Activated CD4-positive, alpha-beta memory T cell treated with anti-CD3 and anti-CD28 coated beads for 36 hours (primary cell): ENCODE measurements at regions not wholly inside any gene's neighbourhood (a gene's known extent, or its start where the extent isn't known, plus 50 kb on each side); places are given as distances from the start of the nearest gene placed in this dataset.
"Not testable (repeated sequence)": the region's sequence is repeated elsewhere in the genome, so short reads cannot be mapped to it uniquely, and the experiment has no call there.

Experiments used
- CTCF ChIA-PET: fragments of 350-600 bp; sonication (Branson Sonifier 250); formaldehyde crosslinking; loops from one replicate; lab custom pipeline; 2021; ENCODE audit warnings: antibody characterized with exemption, inconsistent platforms; lab: Charles Lee
- POLR2A ChIA-PET: fragments of 350-600 bp; sonication (Branson Sonifier 250); formaldehyde crosslinking; loops from one replicate; lab custom pipeline; 2021; ENCODE audit warnings: antibody characterized with exemption; lab: Charles Lee
- DNase-seq: peaks from one replicate; pipeline ENCODE4 v3.0.0-alpha.2; 2020
- H3K27ac Mint-ChIP-seq: one replicate; pipeline ENCODE4 v1.8.0; 2021; ENCODE audit warnings: mixed read lengths
- H3K27me3 Mint-ChIP-seq: one replicate; pipeline ENCODE4 v1.8.0; 2021; ENCODE audit warnings: mixed read lengths
- H3K36me3 Mint-ChIP-seq: one replicate; pipeline ENCODE4 v1.8.0; 2021; ENCODE audit warnings: mixed read lengths
- H3K4me1 Mint-ChIP-seq: one replicate; pipeline ENCODE4 v1.8.0; 2021; ENCODE audit warnings: low read depth, mixed read lengths
- H3K4me3 Mint-ChIP-seq: one replicate; pipeline ENCODE4 v1.8.0; 2021; ENCODE audit warnings: mild to moderate bottlenecking, mixed read lengths
- H3K9me3 Mint-ChIP-seq: one replicate; pipeline ENCODE4 v1.8.0; 2021; ENCODE audit warnings: mixed read lengths
- intact Hi-C: fragments of 100-400 bp; cut with micrococcal nuclease; formaldehyde crosslinking; loops from one replicate; pipeline ENCODE4 v1.15.1; 2023

GRCh38 chr5:4020400-4020799 is 424.8 kb downstream of the IRX1 start:
- Mint-ChIP-seq H3K4me1 (no peaks in the 10 kb centered on the region), H3K36me3 (no peaks in the 10 kb centered on the region), H3K27ac (no peak overlapping the region), H3K9me3 (peaks cover 18% of the 10 kb centered on the region), H3K4me3 (no peak overlapping the region), H3K27me3 (no peaks in the 10 kb centered on the region)
- intact Hi-C loops, result no loop called here
- CTCF ChIA-PET, result no interaction called here
- POLR2A ChIA-PET, result no interaction called here
- no peak for DNase-seq

DNA sequence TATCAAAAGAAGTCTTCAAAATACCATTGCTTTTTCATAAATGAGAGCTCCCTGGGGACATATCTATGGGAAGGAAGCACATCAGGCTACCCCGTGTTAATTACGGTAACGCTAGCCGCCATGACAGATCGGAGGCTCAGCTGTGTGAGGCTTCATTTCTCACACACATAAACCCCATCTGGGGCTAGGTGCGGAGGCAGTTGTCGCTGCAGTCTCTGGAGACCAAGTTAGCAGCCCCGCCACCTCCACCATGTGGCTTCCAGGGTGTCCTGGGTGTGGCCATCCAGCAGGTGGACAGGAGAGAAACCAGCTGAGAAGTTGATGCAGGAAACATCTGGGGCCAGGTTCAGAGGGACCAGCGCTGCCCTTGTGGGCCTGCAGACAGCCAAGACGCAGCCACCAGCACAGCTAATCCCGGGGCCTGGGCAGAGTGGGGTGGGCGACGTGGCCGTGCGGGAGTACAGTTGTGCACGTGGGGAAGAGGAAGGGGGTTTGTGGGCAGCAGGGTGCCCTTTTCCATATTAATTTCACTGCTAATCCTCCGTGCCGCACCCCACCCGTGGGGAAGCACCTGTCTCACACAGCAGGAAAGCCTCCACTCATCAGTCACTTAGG is 426.5 kb downstream of the IRX1 start:
- H3K27me3 Mint-ChIP-seq, result no peaks in the 10 kb centered on the region
- intact Hi-C loops, result no loop called here
- DNase-seq, result no peak
- H3K9me3 Mint-ChIP-seq, result peaks cover 16% of the 10 kb centered on the region
- no peak overlapping the region for H3K27ac Mint-ChIP-seq
- H3K4me1 Mint-ChIP-seq, result no peaks in the 10 kb centered on the region
- no peak overlapping the region for H3K4me3 Mint-ChIP-seq
- H3K36me3 Mint-ChIP-seq, result no peaks in the 10 kb centered on the region
- POLR2A ChIA-PET, result no interaction called here
- CTCF ChIA-PET, result no interaction called here

DNA sequence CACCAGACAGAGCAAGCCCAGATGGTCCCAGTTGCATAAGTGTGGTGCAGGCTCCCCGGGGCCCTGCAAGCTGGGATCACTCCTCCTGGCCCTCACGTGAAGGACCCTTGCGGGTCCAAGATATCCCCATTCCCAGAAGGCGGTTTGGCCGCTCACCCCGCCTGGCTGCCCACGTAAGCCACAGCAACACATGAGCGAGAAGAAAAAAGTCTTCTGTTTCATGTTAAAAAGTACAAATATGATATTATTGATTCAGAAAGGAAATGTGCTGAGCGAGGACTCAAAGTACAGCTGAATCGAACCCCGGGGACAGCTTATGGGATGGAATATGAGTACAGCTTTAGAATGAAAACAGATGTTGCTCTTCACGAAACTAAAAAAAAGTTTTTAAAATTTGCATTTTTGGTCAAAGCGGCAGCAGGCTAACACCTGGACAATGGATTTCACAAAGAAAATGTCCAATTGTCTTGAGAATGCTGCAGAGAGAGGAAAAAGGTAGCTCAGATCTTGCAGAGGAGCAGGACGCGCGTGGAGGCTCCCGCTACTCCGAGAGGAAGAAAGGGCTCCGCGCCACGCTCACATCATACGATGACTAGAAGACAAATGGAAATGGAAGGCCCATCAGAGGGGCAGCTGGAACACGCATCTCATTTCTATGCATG is 427.6 kb downstream of the IRX1 start:
- DNase-seq, result no peak
- H3K27ac Mint-ChIP-seq, result no peak overlapping the region
- H3K36me3 Mint-ChIP-seq, result no peaks in the 10 kb centered on the region
- no peaks in the 10 kb centered on the region for H3K27me3 Mint-ChIP-seq
- H3K4me3 Mint-ChIP-seq, result no peak overlapping the region
- intact Hi-C loops, result no loop called here
- CTCF ChIA-PET, result no interaction called here
- POLR2A ChIA-PET, result no interaction called here
- H3K9me3 Mint-ChIP-seq, result peaks cover 15% of the 10 kb centered on the region
- H3K4me1 Mint-ChIP-seq, result no peaks in the 10 kb centered on the region

DNA sequence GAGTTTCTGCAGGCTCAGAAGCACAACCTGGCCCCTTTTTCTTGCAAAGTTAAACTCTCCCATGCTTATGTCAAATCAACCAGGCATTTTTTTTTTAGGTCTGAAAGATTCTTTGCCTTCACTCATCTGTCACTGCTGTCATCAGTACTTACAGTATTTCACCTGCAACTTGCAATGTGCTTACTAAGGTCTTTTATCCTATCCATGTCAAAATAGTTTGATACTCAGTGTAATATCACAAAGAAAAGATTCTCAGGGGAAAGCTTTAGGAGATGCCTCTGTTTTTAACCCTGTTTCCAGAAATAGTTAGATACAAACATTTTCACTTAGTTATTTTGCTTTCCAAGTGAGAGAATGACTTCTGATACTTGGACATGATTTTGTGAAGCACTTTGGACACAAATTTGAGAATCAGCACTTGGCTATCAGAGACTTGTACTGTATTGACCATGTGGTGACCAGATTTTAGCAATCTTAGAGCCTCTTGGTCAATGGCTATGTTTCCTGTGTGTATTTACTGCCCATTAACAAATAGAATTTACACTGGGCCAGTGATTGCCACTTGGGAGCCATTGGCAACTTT is 428.2 kb downstream of the IRX1 start:
- Mint-ChIP-seq H3K4me3 (no peak overlapping the region), H3K36me3 (no peaks in the 10 kb centered on the region), H3K4me1 (no peaks in the 10 kb centered on the region), H3K27ac (no peak overlapping the region), H3K27me3 (no peaks in the 10 kb centered on the region), H3K9me3 (peaks cover 15% of the 10 kb centered on the region)
- DNase-seq, result no peak
- ChIA-PET POLR2A (no interaction called here), CTCF (no interaction called here)
- intact Hi-C loops, result no loop called here

GRCh38 chr5:4027088-4027734 is 431.6 kb downstream of the IRX1 start:
- no peaks in the 10 kb centered on the region for H3K4me1 Mint-ChIP-seq
- H3K9me3 Mint-ChIP-seq, result peaks cover 9% of the 10 kb centered on the region
- no peaks in the 10 kb centered on the region for H3K27me3 Mint-ChIP-seq
- H3K27ac Mint-ChIP-seq, result no peak overlapping the region
- intact Hi-C loops, result no loop called here
- no peaks in the 10 kb centered on the region for H3K36me3 Mint-ChIP-seq
- DNase-seq, result no peak
- CTCF ChIA-PET, result no interaction called here
- POLR2A ChIA-PET, result no interaction called here
- H3K4me3 Mint-ChIP-seq, result no peak overlapping the region

DNA sequence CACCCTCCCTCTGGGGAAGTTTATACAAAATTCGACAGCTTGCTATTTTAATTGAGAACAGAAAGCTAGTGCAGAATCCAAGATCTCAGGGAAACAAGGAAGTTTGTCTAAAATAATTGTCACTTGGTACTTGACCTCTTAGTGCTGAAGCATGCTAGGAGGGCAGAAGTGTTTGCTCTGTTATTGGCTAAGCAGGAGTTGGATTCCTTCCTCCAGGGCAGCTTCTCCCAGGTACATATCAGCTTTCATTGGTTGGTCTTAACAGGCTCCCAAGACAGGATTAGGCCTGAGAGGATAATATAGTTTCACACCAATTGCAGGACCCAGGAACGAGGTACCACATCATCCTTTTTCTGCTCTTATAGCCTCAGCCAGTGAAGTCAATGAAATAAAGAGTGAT is 432.8 kb downstream of the IRX1 start:
- Mint-ChIP-seq H3K27me3 (no peaks in the 10 kb centered on the region), H3K9me3 (peaks cover 4% of the 10 kb centered on the region), H3K27ac (no peak overlapping the region), H3K4me3 (no peak overlapping the region), H3K36me3 (no peaks in the 10 kb centered on the region), H3K4me1 (no peaks in the 10 kb centered on the region)
- POLR2A ChIA-PET, result no interaction called here
- no peak for DNase-seq
- intact Hi-C loops, result no loop called here
- CTCF ChIA-PET, result no interaction called here

- H3K27me3 Mint-ChIP-seq, H3K4me3 Mint-ChIP-seq, H3K9me3 Mint-ChIP-seq, CTCF ChIA-PET, intact Hi-C loops, DNase-seq, H3K36me3 Mint-ChIP-seq, POLR2A ChIA-PET, H3K27ac Mint-ChIP-seq, H3K4me1 Mint-ChIP-seq: not testable (repeated sequence)
Measured at GRCh38 chr5:4033546-4033945, 437.9 kb downstream of the IRX1 start.

DNA sequence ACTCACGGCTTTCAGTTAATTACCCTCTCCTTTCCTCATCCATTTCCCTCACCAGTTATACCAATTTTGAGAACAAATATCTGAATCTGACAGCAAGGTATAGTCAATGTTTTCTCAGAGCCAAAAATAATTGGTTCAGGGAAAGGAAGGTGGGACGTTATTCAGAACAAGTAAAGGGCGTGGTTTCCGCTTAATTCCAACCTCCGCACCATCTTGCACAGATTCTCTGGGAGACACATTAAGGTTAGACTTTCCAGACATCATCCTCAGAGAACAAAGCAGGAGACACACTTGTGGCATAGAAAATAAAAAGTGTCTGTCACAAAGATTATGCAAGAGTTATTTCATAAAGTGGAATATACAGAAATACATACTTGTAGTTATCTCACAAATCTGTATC is 441.2 kb downstream of the IRX1 start:
- Mint-ChIP-seq H3K27me3 (no peaks in the 10 kb centered on the region), H3K27ac (no peak overlapping the region), H3K4me3 (no peak overlapping the region), H3K36me3 (no peaks in the 10 kb centered on the region), H3K9me3 (peaks cover 18% of the 10 kb centered on the region), H3K4me1 (no peaks in the 10 kb centered on the region)
- CTCF ChIA-PET, result no interaction called here
- no peak for DNase-seq
- POLR2A ChIA-PET, result no interaction called here
- intact Hi-C loops, result no loop called here

DNA sequence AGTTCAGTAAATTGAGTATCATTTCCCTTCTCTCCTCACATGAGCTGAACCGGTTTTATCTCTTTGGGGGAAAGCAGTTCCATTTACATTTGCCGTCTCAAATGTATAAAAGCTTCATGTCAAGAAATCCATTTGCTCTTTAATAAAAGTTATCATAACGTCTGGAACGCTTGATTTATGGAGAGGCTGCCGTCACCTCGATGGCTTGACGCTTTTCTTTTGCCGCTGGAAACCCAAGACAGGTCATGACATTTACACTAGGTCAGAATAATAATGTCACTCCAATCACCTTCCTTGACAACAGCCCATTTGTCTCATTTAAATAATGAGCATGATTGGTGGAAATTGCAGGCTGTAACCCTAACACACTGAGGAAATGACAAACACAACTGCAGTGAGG is 443.4 kb downstream of the IRX1 start:
- H3K9me3 Mint-ChIP-seq, result peaks cover 18% of the 10 kb centered on the region
- no peaks in the 10 kb centered on the region for H3K36me3 Mint-ChIP-seq
- intact Hi-C loops, result no loop called here
- no peak overlapping the region for H3K4me3 Mint-ChIP-seq
- H3K27ac Mint-ChIP-seq, result no peak overlapping the region
- H3K27me3 Mint-ChIP-seq, result no peaks in the 10 kb centered on the region
- no peaks in the 10 kb centered on the region for H3K4me1 Mint-ChIP-seq
- DNase-seq, result no peak
- ChIA-PET CTCF (no interaction called here), POLR2A (no interaction called here)

DNA sequence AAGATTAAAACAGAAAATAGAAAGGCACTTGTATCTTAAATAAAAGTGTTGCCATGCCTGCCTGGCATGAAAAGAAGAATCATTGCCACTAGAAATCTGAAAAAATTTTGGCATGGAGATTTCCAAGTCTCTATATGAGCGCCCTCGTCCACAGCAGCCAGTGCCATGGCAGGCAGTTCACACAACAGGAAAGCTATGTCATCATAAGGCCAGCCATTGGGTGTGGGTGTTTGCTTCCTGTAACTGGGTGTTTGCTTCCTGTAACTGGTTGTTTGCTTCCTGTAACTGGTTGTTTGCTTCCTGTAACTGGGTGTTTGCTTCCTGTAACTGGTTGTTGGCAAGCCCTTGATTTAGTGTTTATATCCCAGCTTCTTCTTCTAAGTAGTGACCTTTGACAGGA is 446.7 kb downstream of the IRX1 start:
- DNase-seq, result no peak
- Mint-ChIP-seq H3K4me1 (no peaks in the 10 kb centered on the region), H3K36me3 (no peaks in the 10 kb centered on the region), H3K4me3 (no peak overlapping the region), H3K27me3 (no peaks in the 10 kb centered on the region), H3K9me3 (peaks cover 21% of the 10 kb centered on the region), H3K27ac (no peak overlapping the region)
- intact Hi-C loops, result no loop called here
- ChIA-PET POLR2A (no interaction called here), CTCF (no interaction called here)

GRCh38 chr5:4043135-4043534 is 447.5 kb downstream of the IRX1 start:
- Mint-ChIP-seq H3K36me3 (no peaks in the 10 kb centered on the region), H3K4me1 (no peaks in the 10 kb centered on the region), H3K27me3 (no peaks in the 10 kb centered on the region), H3K27ac (no peak overlapping the region), H3K4me3 (no peak overlapping the region), H3K9me3 (peaks cover 21% of the 10 kb centered on the region)
- ChIA-PET POLR2A (no interaction called here), CTCF (no interaction called here)
- intact Hi-C loops, result no loop called here
- DNase-seq, result no peak

- no peak overlapping the region for H3K4me3 Mint-ChIP-seq
- CTCF ChIA-PET, result no interaction called here
- peaks cover 14% of the 10 kb centered on the region for H3K9me3 Mint-ChIP-seq
- intact Hi-C loops, result no loop called here
- no peaks in the 10 kb centered on the region for H3K27me3 Mint-ChIP-seq
- no peaks in the 10 kb centered on the region for H3K4me1 Mint-ChIP-seq
- H3K36me3 Mint-ChIP-seq, result no peaks in the 10 kb centered on the region
- H3K27ac Mint-ChIP-seq, result no peak overlapping the region
- POLR2A ChIA-PET, result no interaction called here
- DNase-seq, result no peak
Measured at GRCh38 chr5:4044881-4045280, 449.2 kb downstream of the IRX1 start.

DNA sequence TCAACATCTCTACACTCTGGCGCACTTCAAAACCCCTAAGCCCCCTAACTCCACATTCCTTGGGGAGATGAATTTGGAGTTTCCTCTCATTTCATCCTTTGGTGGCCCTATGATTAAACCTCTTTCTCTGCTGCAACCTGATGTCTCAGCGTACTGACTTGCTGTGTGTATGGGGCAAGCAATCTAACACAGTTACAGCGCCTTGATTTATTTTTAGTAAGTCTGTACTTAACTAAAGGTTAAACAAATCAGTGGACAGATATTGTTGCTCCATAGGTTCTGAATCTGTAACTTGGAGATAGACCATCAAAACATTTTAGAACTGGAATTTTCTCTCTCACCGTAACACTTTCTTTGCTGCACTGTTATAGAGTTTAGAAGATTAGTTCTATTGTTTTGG is 452.8 kb downstream of the IRX1 start:
- Mint-ChIP-seq H3K9me3 (peaks cover 3% of the 10 kb centered on the region), H3K4me3 (no peak overlapping the region), H3K27me3 (no peaks in the 10 kb centered on the region), H3K4me1 (no peaks in the 10 kb centered on the region), H3K27ac (no peak overlapping the region), H3K36me3 (no peaks in the 10 kb centered on the region)
- CTCF ChIA-PET, result no interaction called here
- no peak for DNase-seq
- POLR2A ChIA-PET, result no interaction called here
- intact Hi-C loops, result no loop called here
